SK-N-MC (cell line): ENCODE measurements at regions not wholly inside any gene's neighbourhood (a gene's known extent, or its start where the extent isn't known, plus 50 kb on each side); places are given as distances from the start of the nearest gene placed in this dataset.

Experiments
- DNase-seq: peaks from one replicate; pipeline ENCODE4 v3.0.0-alpha.2; 2011; ENCODE audit warnings: low read depth, low spot score
- H3K27ac ChIP-seq: fragments of 200-600 bp; sonication (generic); 2 replicates; pipeline ENCODE4 v1.5.1; 2016; ENCODE audit warnings: mixed run types
- H3K36me3 ChIP-seq: fragments of 200-600 bp; sonication (generic); 2 replicates; pipeline ENCODE4 v1.6.1; 2017; ENCODE audit warnings: antibody characterized with exemption, low read length, mixed read lengths; ENCODE audit not compliant: insufficient read depth
- H3K4me3 ChIP-seq: fragments of 200-600 bp; sonication (generic); 2 replicates; pipeline ENCODE4 v1.5.1; 2016
- H3K9ac ChIP-seq: fragments of 200-600 bp; sonication (generic); 2 replicates; pipeline ENCODE4 v1.8.0; 2017; ENCODE audit warnings: mixed run types, mixed read lengths; ENCODE audit not compliant: insufficient read length
- H3K9me3 ChIP-seq: fragments of 200-600 bp; sonication (generic); 2 replicates; pipeline ENCODE4 v1.6.1; 2017; ENCODE audit warnings: low read depth, mild to moderate bottlenecking, antibody characterized with exemption, low read length, moderate library complexity, mixed read lengths
- EZH2 ChIP-seq: fragments of 200-600 bp; sonication (generic); IDR thresholded peaks from one replicate; pipeline ENCODE4 v1.6.1; 2017; ENCODE audit warnings: antibody characterized with exemption
- FOXP2 ChIP-seq: optimal IDR thresholded peaks from 2 replicates; pipeline ENCODE3; 2011; ENCODE audit warnings: mild to moderate bottlenecking, moderate library complexity; ENCODE audit not compliant: insufficient read depth; ENCODE audit errors: extremely low read length, control extremely low read depth
- POLR2AphosphoS5 ChIP-seq: IDR thresholded peaks from 2 replicates; pipeline ENCODE4 v1.6.1; 2012; ENCODE audit warnings: mild to moderate bottlenecking, low read depth, low read length, borderline replicate concordance

- no peak overlapping the region for H3K4me3 ChIP-seq
- H3K9me3 ChIP-seq: no peaks in the 10 kb centered on the region
- no peak overlapping the region for H3K9ac ChIP-seq
- DNase-seq: no peak
- TF ChIP-seq FOXP2: no peak
- no peak for TF ChIP-seq EZH2
- TF ChIP-seq POLR2AphosphoS5: no peak
- H3K27ac ChIP-seq: no peak overlapping the region
- no peaks in the 10 kb centered on the region for H3K36me3 ChIP-seq
These were observed 180.9 kb upstream of the THBS1 start for GRCh38 chr15:39400002-39400401.

GRCh38 chr15:39400821-39401550 is 179.9 kb upstream of the THBS1 start:
- TF ChIP-seq FOXP2: no peak
- TF ChIP-seq POLR2AphosphoS5: no peak
- no peak for TF ChIP-seq EZH2
- H3K9me3 ChIP-seq: no peaks in the 10 kb centered on the region
- H3K27ac ChIP-seq: no peak overlapping the region
- H3K4me3 ChIP-seq: no peak overlapping the region
- DNase-seq: no peak
- H3K36me3 ChIP-seq: no peaks in the 10 kb centered on the region
- H3K9ac ChIP-seq: no peak overlapping the region

- no peak for TF ChIP-seq FOXP2
- TF ChIP-seq POLR2AphosphoS5: no peak
- no peak for TF ChIP-seq EZH2
- DNase-seq: no peak
- Histone ChIP-seq H3K4me3 (no peak overlapping the region), H3K36me3 (no peaks in the 10 kb centered on the region), H3K27ac (no peak overlapping the region), H3K9me3 (no peaks in the 10 kb centered on the region), H3K9ac (no peak overlapping the region)
These were observed 177.2 kb upstream of the THBS1 start for GRCh38 chr15:39403640-39404117.

GRCh38 chr15:39404767-39405181 is 176.1 kb upstream of the THBS1 start:
- Histone ChIP-seq H3K27ac (no peak overlapping the region), H3K9me3 (no peaks in the 10 kb centered on the region), H3K4me3 (no peak overlapping the region), H3K9ac (no peak overlapping the region), H3K36me3 (no peaks in the 10 kb centered on the region)
- DNase-seq: no peak
- TF ChIP-seq EZH2 (no peak), FOXP2 (no peak), POLR2AphosphoS5 (no peak)

GRCh38 chr15:39406485-39406884 is 174.4 kb upstream of the THBS1 start:
- no peak for DNase-seq
- no peaks in the 10 kb centered on the region for H3K36me3 ChIP-seq
- no peak overlapping the region for H3K27ac ChIP-seq
- H3K9ac ChIP-seq: no peak overlapping the region
- H3K9me3 ChIP-seq: no peaks in the 10 kb centered on the region
- no peak overlapping the region for H3K4me3 ChIP-seq
- TF ChIP-seq EZH2 (no peak), POLR2AphosphoS5 (no peak), FOXP2 (no peak)

GRCh38 chr15:39407116-39407515 is 173.8 kb upstream of the THBS1 start:
- no peak overlapping the region for H3K9ac ChIP-seq
- no peak for TF ChIP-seq EZH2
- TF ChIP-seq FOXP2: no peak
- no peak for TF ChIP-seq POLR2AphosphoS5
- H3K9me3 ChIP-seq: no peaks in the 10 kb centered on the region
- no peak overlapping the region for H3K4me3 ChIP-seq
- H3K36me3 ChIP-seq: no peaks in the 10 kb centered on the region
- H3K27ac ChIP-seq: no peak overlapping the region
- DNase-seq: no peak

- Histone ChIP-seq H3K9ac (no peak overlapping the region), H3K36me3 (no peaks in the 10 kb centered on the region), H3K27ac (no peak overlapping the region), H3K4me3 (no peak overlapping the region), H3K9me3 (no peaks in the 10 kb centered on the region)
- TF ChIP-seq EZH2 (no peak), FOXP2 (no peak), POLR2AphosphoS5 (no peak)
- DNase-seq: no peak
These were observed 170.9 kb upstream of the THBS1 start for GRCh38 chr15:39409876-39410530.

GRCh38 chr15:39411102-39411989 is 169.5 kb upstream of the THBS1 start:
- no peak for TF ChIP-seq FOXP2
- TF ChIP-seq EZH2: no peak
- no peak for TF ChIP-seq POLR2AphosphoS5
- DNase-seq: no peak

More at GRCh38 chr15:39411102-39411989, 169.5 kb upstream of the THBS1 start:
- no peaks in the 10 kb centered on the region for H3K9me3 ChIP-seq
- H3K4me3 ChIP-seq: no peak overlapping the region
- no peak overlapping the region for H3K9ac ChIP-seq
- no peak overlapping the region for H3K27ac ChIP-seq
- H3K36me3 ChIP-seq: no peaks in the 10 kb centered on the region
